ENCODE measurements at regions not wholly inside any gene's neighbourhood (a gene's known extent, or its start where the extent isn't known, plus 50 kb on each side); places are given as distances from the start of the nearest gene placed in this dataset.

DNA sequence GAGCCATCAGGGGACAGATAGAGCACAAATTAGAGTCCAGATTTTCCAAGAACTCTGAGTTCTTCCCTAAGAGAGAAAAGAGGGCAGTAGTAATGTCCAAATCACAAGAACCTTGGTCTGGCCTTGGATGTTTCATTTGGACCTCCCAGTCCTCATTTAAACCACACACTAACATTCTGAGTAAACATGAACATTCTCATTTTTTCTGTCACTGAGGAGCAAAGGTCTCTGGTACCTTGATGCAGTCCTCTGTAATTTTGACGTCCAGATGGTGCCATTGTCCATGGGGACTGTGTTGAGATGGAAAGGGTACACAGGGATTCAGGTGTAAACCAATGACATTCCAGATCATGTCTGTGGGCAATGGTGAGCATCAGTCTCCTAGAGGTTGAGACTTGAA lies 225.4 kb upstream of the PHYHIPL start:
- DNase-seq: no peak
- Histone ChIP-seq H3K36me3 (no peaks in the 10 kb centered on the region), H3K4me1 (peaks cover 0 to 37% (median 27%) of the 10 kb centered on the region in 4 donors), H3K27ac (peak overlapping the region; percentile 37 to 70 (median 49)), H3K4me3 (no peak overlapping the region), H3K27me3 (no peaks in the 10 kb centered on the region), H3K9me3 (peaks cover 0 to 4% (median 0%) of the 10 kb centered on the region in 4 donors)
- 13 to 66% methylated on average over 1 of the region's 1 CpG for WGBS, 2 donors
- intact Hi-C loops (cut with DNase I): loop anchor here (2.0 to 5.0 kb wide), 4 partner anchors 168 to 671 kb away; no protein-coding TSS in a partner anchor
- TF ChIP-seq POLR2AphosphoS5 (IDR thresholded peaks at IDR 0.05): no peak
- TF ChIP-seq, protein P1, sequence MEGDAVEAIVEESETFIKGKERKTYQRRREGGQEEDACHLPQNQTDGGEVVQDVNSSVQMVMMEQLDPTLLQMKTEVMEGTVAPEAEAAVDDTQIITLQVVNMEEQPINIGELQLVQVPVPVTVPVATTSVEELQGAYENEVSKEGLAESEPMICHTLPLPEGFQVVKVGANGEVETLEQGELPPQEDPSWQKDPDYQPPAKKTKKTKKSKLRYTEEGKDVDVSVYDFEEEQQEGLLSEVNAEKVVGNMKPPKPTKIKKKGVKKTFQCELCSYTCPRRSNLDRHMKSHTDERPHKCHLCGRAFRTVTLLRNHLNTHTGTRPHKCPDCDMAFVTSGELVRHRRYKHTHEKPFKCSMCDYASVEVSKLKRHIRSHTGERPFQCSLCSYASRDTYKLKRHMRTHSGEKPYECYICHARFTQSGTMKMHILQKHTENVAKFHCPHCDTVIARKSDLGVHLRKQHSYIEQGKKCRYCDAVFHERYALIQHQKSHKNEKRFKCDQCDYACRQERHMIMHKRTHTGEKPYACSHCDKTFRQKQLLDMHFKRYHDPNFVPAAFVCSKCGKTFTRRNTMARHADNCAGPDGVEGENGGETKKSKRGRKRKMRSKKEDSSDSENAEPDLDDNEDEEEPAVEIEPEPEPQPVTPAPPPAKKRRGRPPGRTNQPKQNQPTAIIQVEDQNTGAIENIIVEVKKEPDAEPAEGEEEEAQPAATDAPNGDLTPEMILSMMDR (IDR thresholded peaks at IDR 0.05): no peak
- no peak for TF ChIP-seq POLR2A (IDR thresholded peaks at IDR 0.05)
- no peak for TF ChIP-seq EP300 (IDR thresholded peaks at IDR 0.05)

DNA sequence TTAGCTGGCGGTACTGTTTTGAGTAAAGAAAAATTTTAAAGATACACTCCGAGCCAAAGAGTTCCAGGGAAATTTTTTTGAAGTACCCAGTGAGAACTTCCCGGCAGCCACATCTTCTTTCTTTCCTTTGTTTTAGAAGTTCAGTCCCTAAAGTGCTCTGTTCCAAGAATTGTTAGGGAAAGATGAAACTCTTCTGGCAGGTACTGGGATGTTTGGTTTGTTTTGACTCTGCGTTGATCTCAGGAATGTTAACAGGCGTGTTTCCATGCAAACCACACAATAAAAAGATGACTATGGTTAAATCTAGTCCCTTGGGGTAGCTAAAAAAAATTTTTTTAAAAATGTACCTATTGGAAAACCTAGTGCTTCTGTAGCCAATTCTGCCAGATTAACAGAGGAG lies 224.7 kb upstream of the PHYHIPL start:
- TF ChIP-seq POLR2AphosphoS5 (IDR thresholded peaks at IDR 0.05): no peak
- TF ChIP-seq POLR2A (IDR thresholded peaks at IDR 0.05): no peak
- TF ChIP-seq, protein P1 (IDR thresholded peaks at IDR 0.05): no peak
- no peak for TF ChIP-seq EP300 (IDR thresholded peaks at IDR 0.05)
- 74 to 75% methylated on average over 5 of the region's 5 CpGs for WGBS, 2 donors
- Histone ChIP-seq H3K36me3 (no peaks in the 10 kb centered on the region), H3K27me3 (no peaks in the 10 kb centered on the region), H3K27ac (peak overlapping the region; percentile 37 to 70 (median 49)), H3K4me3 (no peak overlapping the region), H3K4me1 (peaks cover 0 to 43% (median 33%) of the 10 kb centered on the region in 4 donors), H3K9me3 (no peaks in the 10 kb centered on the region)
- intact Hi-C loops (cut with DNase I): loop anchor here (2.0 to 5.0 kb wide), 4 partner anchors 169 to 671 kb away; no protein-coding TSS in a partner anchor
- DNase-seq: no peak

- intact Hi-C loops (cut with DNase I): loop anchor here (5.0 kb wide), 3 partner anchors 230 to 670 kb away; no protein-coding TSS in a partner anchor
- no peaks in the 10 kb centered on the region for H3K27me3 ChIP-seq
- peak overlapping the region; percentile 37 to 70 (median 49) for H3K27ac ChIP-seq
- no peaks in the 10 kb centered on the region for H3K36me3 ChIP-seq
- H3K9me3 ChIP-seq: no peaks in the 10 kb centered on the region
- no peak overlapping the region for H3K4me3 ChIP-seq
- WGBS, 2 donors: 63 to 64% methylated on average over 5 of the region's 5 CpGs
- no peak for TF ChIP-seq EP300 (IDR thresholded peaks at IDR 0.05)
- TF ChIP-seq POLR2AphosphoS5 (IDR thresholded peaks at IDR 0.05): peak; percentile 49 to 75 (median 62)
- DNase-seq: peak; percentile 68
- peaks cover 0 to 48% (median 37%) of the 10 kb centered on the region in 4 donors for H3K4me1 ChIP-seq
Measured at GRCh38 chr10:58952162-58952601, 224.3 kb upstream of the PHYHIPL start.

- Histone ChIP-seq H3K9me3 (no peaks in the 10 kb centered on the region), H3K4me3 (no peak overlapping the region), H3K36me3 (no peaks in the 10 kb centered on the region), H3K27me3 (no peaks in the 10 kb centered on the region), H3K27ac (peak overlapping the region; percentile 37 to 70 (median 49)), H3K4me1 (peaks cover 0 to 52% (median 38%) of the 10 kb centered on the region in 4 donors)
- intact Hi-C loops (cut with DNase I): loop anchor here (5.0 kb wide), 3 partner anchors 229 to 669 kb away; no protein-coding TSS in a partner anchor
- WGBS, 2 donors: 2 to 12% methylated on average over 3 of the region's 3 CpGs
- no peak for DNase-seq
- TF ChIP-seq, protein P1 (IDR thresholded peaks at IDR 0.05): peak; percentile 27 to 80 (median 64)
- TF ChIP-seq EP300 (IDR thresholded peaks at IDR 0.05): no peak
Measured at GRCh38 chr10:58952747-58953466, 223.5 kb upstream of the PHYHIPL start.

- Histone ChIP-seq H3K4me3 (no peak overlapping the region), H3K9me3 (no peaks in the 10 kb centered on the region), H3K27me3 (no peaks in the 10 kb centered on the region), H3K27ac (no peak overlapping the region), H3K4me1 (peaks cover 0 to 62% (median 44%) of the 10 kb centered on the region in 4 donors), H3K36me3 (no peaks in the 10 kb centered on the region)
- WGBS, 2 donors: 89 to 92% methylated on average over 2 of the region's 2 CpGs
- no peak for DNase-seq
- intact Hi-C loops (cut with DNase I): loop anchor here (5.0 kb wide), 3 partner anchors 228 to 668 kb away; no protein-coding TSS in a partner anchor
- TF ChIP-seq EP300 (IDR thresholded peaks at IDR 0.05) (no peak), POLR2A (IDR thresholded peaks at IDR 0.05) (no peak), POLR2AphosphoS5 (IDR thresholded peaks at IDR 0.05) (no peak)
- TF ChIP-seq, protein P1 (IDR thresholded peaks at IDR 0.05): no peak
Measured at GRCh38 chr10:58954178-58954577, 222.3 kb upstream of the PHYHIPL start.

Data from sigmoid colon (tissue), 6 donors.